ENCODE measurements at regions not wholly inside any gene's neighbourhood (a gene's known extent, or its start where the extent isn't known, plus 50 kb on each side); places are given as distances from the start of the nearest gene placed in this dataset.

DNA sequence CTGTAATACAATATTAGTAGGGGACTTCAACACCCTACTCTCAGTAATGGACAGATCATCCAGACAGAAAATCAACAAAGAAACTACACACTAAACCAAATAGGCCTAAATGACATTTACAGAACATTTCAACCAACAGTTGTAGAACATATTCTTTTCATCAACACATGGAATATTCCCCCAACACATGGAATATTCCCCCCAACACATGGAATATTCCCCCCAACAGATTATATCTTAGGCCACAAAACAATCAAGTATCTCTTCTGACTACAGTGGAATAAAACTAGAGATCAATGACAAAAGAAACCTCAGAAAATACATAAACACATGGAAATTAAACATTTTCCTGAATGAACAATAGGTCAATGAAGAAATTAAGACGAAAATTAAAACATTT is 187.2 kb upstream of the RBBP8 start:
- TF ChIP-seq EZH2 (IDR thresholded peaks at IDR 0.05), result no peak
- no peak for TF ChIP-seq FOXP2 (optimal IDR thresholded peaks at IDR 0.05; ENCODE audit: control extremely low read depth, extremely low read length, insufficient read depth)
